MCF 10A (cell line): ENCODE measurements at regions not wholly inside any gene's neighbourhood (a gene's known extent, or its start where the extent isn't known, plus 50 kb on each side); places are given as distances from the start of the nearest gene placed in this dataset.

Experiments
- BruUV-seq: library from RNA; stranded (reverse); fragments of 400-500 nt; replicated peaks from 2 replicates; lab custom pipeline; 2021; lab: Mats Ljungman, UMichigan
- CTCF ChIA-PET: fragments of 300-600 bp; sonication (Branson Sonifier 250); formaldehyde crosslinking; extraction: SDS; loops from one replicate; lab custom pipeline; 2021; ENCODE audit warnings: antibody characterized with exemption, inconsistent platforms; lab: Yijun Ruan, JAX
- POLR2A ChIA-PET: fragments of 300-600, 350-650 bp; sonication (Branson Sonifier 250); formaldehyde crosslinking; extraction: SDS; loops from one replicate; lab custom pipeline; 2020; ENCODE audit warnings: antibody characterized with exemption, inconsistent platforms; lab: Yijun Ruan, JAX
- DNase-seq: peaks from one replicate; pipeline ENCODE4 v3.0.0-alpha.2; 2018; ENCODE audit not compliant: unreplicated experiment
- H3K27ac Mint-ChIP-seq: one replicate; pipeline ENCODE4 v1.8.0; 2022; ENCODE audit warnings: mild to moderate bottlenecking, low read depth, mixed read lengths; ENCODE audit not compliant: unreplicated experiment
- H3K27me3 Mint-ChIP-seq: one replicate; pipeline ENCODE4 v1.8.0; 2022; ENCODE audit warnings: mixed read lengths; ENCODE audit not compliant: insufficient read depth, unreplicated experiment
- H3K36me3 Mint-ChIP-seq: one replicate; pipeline ENCODE4 v1.8.0; 2022; ENCODE audit warnings: mild to moderate bottlenecking, moderate library complexity, mixed read lengths; ENCODE audit not compliant: insufficient read depth, unreplicated experiment
- H3K4me1 Mint-ChIP-seq: one replicate; pipeline ENCODE4 v1.8.0; 2022; ENCODE audit warnings: mixed read lengths; ENCODE audit not compliant: insufficient read depth, unreplicated experiment
- H3K4me3 Mint-ChIP-seq: one replicate; pipeline ENCODE4 v1.8.0; 2022; ENCODE audit warnings: mild to moderate bottlenecking, moderate library complexity, mixed read lengths; ENCODE audit not compliant: unreplicated experiment
- H3K9me3 Mint-ChIP-seq: one replicate; pipeline ENCODE4 v1.8.0; 2022; ENCODE audit warnings: mixed read lengths; ENCODE audit not compliant: unreplicated experiment
- intact Hi-C: fragments of 100-400 bp; cut with micrococcal nuclease; formaldehyde crosslinking; loops from 2 replicates; pipeline ENCODE4 v1.14.1; 2022
- TF ChIP-seq, protein P1 (sequence below): fragments of 200-600 bp; IDR thresholded peaks from one replicate; pipeline ENCODE4 v1.8.0; 2022; ENCODE audit warnings: antibody characterized with exemption, mild to moderate bottlenecking; ENCODE audit not compliant: unreplicated experiment

GRCh38 chr1:199333180-199333579 is 694.3 kb upstream of the NR5A2 start:
- H3K4me3 Mint-ChIP-seq: no peak overlapping the region
- no peaks in the 10 kb centered on the region for H3K4me1 Mint-ChIP-seq

DNA sequence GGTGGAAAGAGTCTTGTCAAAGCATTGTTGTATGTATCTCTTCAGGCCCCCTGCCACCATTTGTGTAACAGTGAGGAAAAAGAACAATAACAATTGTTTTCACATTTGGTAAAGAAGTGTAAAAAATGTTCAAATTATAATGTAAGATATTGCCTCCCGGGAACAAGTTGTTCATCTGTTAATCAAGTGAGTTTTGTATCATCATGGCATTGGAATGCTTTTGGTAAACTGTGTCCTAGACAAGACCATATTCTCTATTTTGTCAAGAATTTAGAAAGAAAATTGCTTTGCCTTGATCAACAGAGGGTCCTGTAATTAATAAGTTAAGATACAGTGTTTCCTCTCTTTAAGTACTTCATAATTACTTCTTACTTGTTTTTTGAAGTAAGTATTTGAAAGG is 692.0 kb upstream of the NR5A2 start:
- TF ChIP-seq, protein P1, sequence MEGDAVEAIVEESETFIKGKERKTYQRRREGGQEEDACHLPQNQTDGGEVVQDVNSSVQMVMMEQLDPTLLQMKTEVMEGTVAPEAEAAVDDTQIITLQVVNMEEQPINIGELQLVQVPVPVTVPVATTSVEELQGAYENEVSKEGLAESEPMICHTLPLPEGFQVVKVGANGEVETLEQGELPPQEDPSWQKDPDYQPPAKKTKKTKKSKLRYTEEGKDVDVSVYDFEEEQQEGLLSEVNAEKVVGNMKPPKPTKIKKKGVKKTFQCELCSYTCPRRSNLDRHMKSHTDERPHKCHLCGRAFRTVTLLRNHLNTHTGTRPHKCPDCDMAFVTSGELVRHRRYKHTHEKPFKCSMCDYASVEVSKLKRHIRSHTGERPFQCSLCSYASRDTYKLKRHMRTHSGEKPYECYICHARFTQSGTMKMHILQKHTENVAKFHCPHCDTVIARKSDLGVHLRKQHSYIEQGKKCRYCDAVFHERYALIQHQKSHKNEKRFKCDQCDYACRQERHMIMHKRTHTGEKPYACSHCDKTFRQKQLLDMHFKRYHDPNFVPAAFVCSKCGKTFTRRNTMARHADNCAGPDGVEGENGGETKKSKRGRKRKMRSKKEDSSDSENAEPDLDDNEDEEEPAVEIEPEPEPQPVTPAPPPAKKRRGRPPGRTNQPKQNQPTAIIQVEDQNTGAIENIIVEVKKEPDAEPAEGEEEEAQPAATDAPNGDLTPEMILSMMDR: no peak
- no peak for DNase-seq
- POLR2A ChIA-PET: no interaction called here
- intact Hi-C loops: no loop called here
- Mint-ChIP-seq H3K4me1 (no peaks in the 10 kb centered on the region), H3K9me3 (no peaks in the 10 kb centered on the region), H3K36me3 (no peaks in the 10 kb centered on the region), H3K27ac (no peak overlapping the region), H3K27me3 (no peaks in the 10 kb centered on the region), H3K4me3 (no peak overlapping the region)
- BruUV-seq: no TSS peak
- CTCF ChIA-PET: interaction anchor here (1.2 kb wide), 1 partner anchor 23 kb away, joined by 3 read pairs; no protein-coding TSS in a partner anchor

More at GRCh38 chr1:199333180-199333579, 694.3 kb upstream of the NR5A2 start:
- CTCF ChIA-PET: no interaction called here
- TF ChIP-seq, protein P1: no peak
- Mint-ChIP-seq H3K9me3 (no peaks in the 10 kb centered on the region), H3K36me3 (no peaks in the 10 kb centered on the region), H3K27me3 (no peaks in the 10 kb centered on the region), H3K27ac (no peak overlapping the region)
- no peak for DNase-seq
- no TSS peak for BruUV-seq
- intact Hi-C loops: no loop called here
- POLR2A ChIA-PET: no interaction called here

GRCh38 chr1:199336745-199337640 is 690.5 kb upstream of the NR5A2 start:
- Mint-ChIP-seq H3K4me3 (no peak overlapping the region), H3K36me3 (no peaks in the 10 kb centered on the region), H3K9me3 (no peaks in the 10 kb centered on the region), H3K27ac (no peak overlapping the region), H3K4me1 (no peaks in the 10 kb centered on the region), H3K27me3 (no peaks in the 10 kb centered on the region)
- no TSS peak for BruUV-seq
- intact Hi-C loops: no loop called here
- TF ChIP-seq, protein P1: no peak
- no peak for DNase-seq
- ChIA-PET POLR2A (no interaction called here), CTCF (interaction anchor here (1.2 kb wide), 1 partner anchor 21 kb away, joined by 3 read pairs; no protein-coding TSS in a partner anchor)

- POLR2A ChIA-PET: no interaction called here
- no peaks in the 10 kb centered on the region for H3K9me3 Mint-ChIP-seq
- H3K4me3 Mint-ChIP-seq: no peak overlapping the region
- H3K27me3 Mint-ChIP-seq: no peaks in the 10 kb centered on the region
- H3K36me3 Mint-ChIP-seq: no peaks in the 10 kb centered on the region
- CTCF ChIA-PET: no interaction called here
- TF ChIP-seq, protein P1: no peak
- no peak for DNase-seq
- intact Hi-C loops: no loop called here
- BruUV-seq: no TSS peak
- H3K4me1 Mint-ChIP-seq: no peaks in the 10 kb centered on the region
- H3K27ac Mint-ChIP-seq: no peak overlapping the region
These were observed 688.8 kb upstream of the NR5A2 start for GRCh38 chr1:199338760-199339159.
